Natural killer cell (primary cell): ENCODE measurements at regions not wholly inside any gene's neighbourhood (a gene's known extent, or its start where the extent isn't known, plus 50 kb on each side); places are given as distances from the start of the nearest gene placed in this dataset.

ENCODE experiments used
- ATAC-seq, 3 donors: fragments of 150-1000 bp in 2 of 3; fragments of 200-7000 bp in 1 of 3; cut with Tn5 transposase; 1 replicate in 1 of 3; 2 replicates in 2 of 3; pipeline ENCODE4 v1.10.0; 2021; ENCODE audit warnings: mild to moderate bottlenecking in 2 of 3, moderate library complexity in 2 of 3
- DNase-seq, 2 donors: peaks; one replicate each; pipeline versions ENCODE4 v3.0.0 to v3.0.0-alpha.2; 2013 to 2021; ENCODE audit warnings: mixed read lengths in 1 of 2
- H3K27ac ChIP-seq: one replicate; pipeline ENCODE4 v1.5.1; 2013; ENCODE audit warnings: mild to moderate bottlenecking, low read length
- H3K27me3 ChIP-seq: one replicate; pipeline ENCODE4 v1.6.1; 2013; ENCODE audit warnings: low read length; ENCODE audit not compliant: control insufficient read depth, insufficient read depth
- H3K36me3 ChIP-seq: one replicate; pipeline ENCODE4 v1.6.1; 2013; ENCODE audit warnings: low read length; ENCODE audit not compliant: control insufficient read depth, insufficient read depth
- H3K4me1 ChIP-seq: one replicate; pipeline ENCODE4 v1.6.1; 2013; ENCODE audit warnings: low read length; ENCODE audit not compliant: control insufficient read depth, insufficient read depth
- H3K4me3 ChIP-seq: one replicate; pipeline ENCODE4 v1.5.1; 2013; ENCODE audit warnings: low read length
- H3K9me3 ChIP-seq: one replicate; pipeline ENCODE4 v1.6.1; 2013; ENCODE audit warnings: low read length; ENCODE audit not compliant: control insufficient read depth, insufficient read depth
- H3K27ac Mint-ChIP-seq, 2 donors: one replicate each; pipeline ENCODE4 v1.8.0; 2022; ENCODE audit warnings: mild to moderate bottlenecking in 2 of 2, mixed read lengths in 2 of 2, moderate library complexity in 1 of 2
- H3K27me3 Mint-ChIP-seq, 2 donors: one replicate each; pipeline ENCODE4 v1.8.0; 2022; ENCODE audit warnings: low read depth in 2 of 2, mixed read lengths in 2 of 2
- H3K36me3 Mint-ChIP-seq: one replicate; pipeline ENCODE4 v1.8.0; 2022; ENCODE audit warnings: mixed read lengths
- H3K4me1 Mint-ChIP-seq, 2 donors: one replicate each; pipeline ENCODE4 v1.8.0; 2022; ENCODE audit warnings: mixed read lengths in 2 of 2
- H3K4me3 Mint-ChIP-seq: one replicate; pipeline ENCODE4 v1.8.0; 2022; ENCODE audit warnings: mild to moderate bottlenecking, moderate library complexity, mixed read lengths
- H3K9me3 Mint-ChIP-seq, 2 donors: one replicate each; pipeline ENCODE4 v1.8.0; 2022; ENCODE audit warnings: mixed read lengths in 2 of 2
- CTCF ChIP-seq: fragments of 200-600 bp; IDR thresholded peaks from one replicate; pipeline ENCODE4 v1.8.0; 2022; ENCODE audit warnings: antibody characterized with exemption
- WGBS: methylation state at CpG from one replicate; pipeline ENCODE4 v1.1.7; 2013; ENCODE audit warnings: missing lambda C conversion rate; ENCODE audit not compliant: insufficient coverage; 5-methylcytosine and 5-hydroxymethylcytosine counted together
- intact Hi-C: fragments of 100-400 bp; cut with micrococcal nuclease; formaldehyde crosslinking; loops from one replicate; pipeline ENCODE4 v1.14.2; 2022

- Mint-ChIP-seq H3K4me3 (no peak overlapping the region), H3K36me3 (no peaks in the 10 kb centered on the region)
Measured at GRCh38 chr1:232459826-232460225, 170.1 kb downstream of the SIPA1L2 start.

GRCh38 chr1:232459087-232459486 lies 170.8 kb downstream of the SIPA1L2 start:
- H3K27ac Mint-ChIP-seq = no peak overlapping the region
- Histone ChIP-seq H3K4me1 (peaks cover 4% of the 10 kb centered on the region), H3K27ac (no peak overlapping the region), H3K36me3 (no peaks in the 10 kb centered on the region), H3K4me3 (no peak overlapping the region), H3K9me3 (no peaks in the 10 kb centered on the region), H3K27me3 (no peaks in the 10 kb centered on the region)
- ATAC-seq (peak in 2 of 3 donors; percentile 53 to 62), DNase-seq (peak in 1 of 2 donors; percentile 28)
- H3K9me3 Mint-ChIP-seq = no peaks in the 10 kb centered on the region
- 31% methylated on average over 3 of the region's 4 CpGs for WGBS
- no peaks in the 10 kb centered on the region for H3K36me3 Mint-ChIP-seq
- H3K4me3 Mint-ChIP-seq = peak overlapping the region; percentile 30
- peaks cover 9 to 11% of the 10 kb centered on the region in 2 donors for H3K27me3 Mint-ChIP-seq
- no peak for TF ChIP-seq CTCF
- H3K4me1 Mint-ChIP-seq = peaks cover 23 to 27% of the 10 kb centered on the region in 2 donors
- intact Hi-C loops = loop anchor here (2.0 kb wide), 1 partner anchor 70 kb away; no protein-coding TSS in a partner anchor

More at GRCh38 chr1:232459826-232460225, 170.1 kb downstream of the SIPA1L2 start:
- no peaks in the 10 kb centered on the region for H3K9me3 Mint-ChIP-seq
- Histone ChIP-seq H3K9me3 (no peaks in the 10 kb centered on the region), H3K27ac (no peak overlapping the region), H3K4me1 (peaks cover 4% of the 10 kb centered on the region), H3K27me3 (no peaks in the 10 kb centered on the region), H3K4me3 (no peak overlapping the region), H3K36me3 (no peaks in the 10 kb centered on the region)
- H3K27ac Mint-ChIP-seq = no peak overlapping the region
- no peak for TF ChIP-seq CTCF
- no peak for ATAC-seq
- peaks cover 9 to 16% of the 10 kb centered on the region in 2 donors for H3K27me3 Mint-ChIP-seq
- no peak for DNase-seq
- peaks cover 23 to 27% of the 10 kb centered on the region in 2 donors for H3K4me1 Mint-ChIP-seq
- intact Hi-C loops = loop anchor here (2.0 kb wide), 1 partner anchor 69 kb away; no protein-coding TSS in a partner anchor
- no CpG with 5 or more reads among the region's 3 CpGs for WGBS

- H3K36me3 ChIP-seq = no peaks in the 10 kb centered on the region
- H3K27ac ChIP-seq = no peak overlapping the region
- ATAC-seq (peak; percentile 88 to 94 (median 89)), DNase-seq (peak in 1 of 2 donors; percentile 34)
- peak overlapping the region in 1 of 2 donors; percentile 50 for H3K27ac Mint-ChIP-seq
- H3K9me3 ChIP-seq = no peaks in the 10 kb centered on the region
- H3K4me1 Mint-ChIP-seq = peaks cover 23 to 27% of the 10 kb centered on the region in 2 donors
- no CpG with 5 or more reads among the region's 3 CpGs for WGBS
- H3K36me3 Mint-ChIP-seq = no peaks in the 10 kb centered on the region
- no peaks in the 10 kb centered on the region for H3K9me3 Mint-ChIP-seq
- H3K4me3 ChIP-seq = no peak overlapping the region
- H3K4me3 Mint-ChIP-seq = peak overlapping the region; percentile 37
- peaks cover 4% of the 10 kb centered on the region for H3K4me1 ChIP-seq
- TF ChIP-seq CTCF = no peak
- no peaks in the 10 kb centered on the region for H3K27me3 ChIP-seq
- intact Hi-C loops = no loop called here
- peaks cover 3 to 11% of the 10 kb centered on the region in 2 donors for H3K27me3 Mint-ChIP-seq
Measured at GRCh38 chr1:232457595-232457994, 172.3 kb downstream of the SIPA1L2 start.

- TF ChIP-seq CTCF = no peak
- intact Hi-C loops = no loop called here
- Mint-ChIP-seq H3K4me3 (no peak overlapping the region), H3K27ac (no peak overlapping the region), H3K4me1 (peaks cover 28 to 32% of the 10 kb centered on the region in 2 donors), H3K36me3 (no peaks in the 10 kb centered on the region), H3K27me3 (peaks cover 3 to 11% of the 10 kb centered on the region in 2 donors), H3K9me3 (no peaks in the 10 kb centered on the region)
- WGBS = 86% methylated on average over 2 of the region's 2 CpGs
- ATAC-seq (no peak), DNase-seq (no peak)
- Histone ChIP-seq H3K9me3 (no peaks in the 10 kb centered on the region), H3K27ac (no peak overlapping the region), H3K27me3 (no peaks in the 10 kb centered on the region), H3K36me3 (no peaks in the 10 kb centered on the region), H3K4me1 (peaks cover 4% of the 10 kb centered on the region), H3K4me3 (no peak overlapping the region)
Measured at GRCh38 chr1:232456714-232457113, 173.2 kb downstream of the SIPA1L2 start.
